SU-DHL-6 (cell line): ENCODE measurements at regions not wholly inside any gene's neighbourhood (a gene's known extent, or its start where the extent isn't known, plus 50 kb on each side); places are given as distances from the start of the nearest gene placed in this dataset.

Source experiments
- H2AFZ ChIP-seq: fragments of 200-600 bp; sonication (generic); 2 replicates; pipeline ENCODE4 v1.6.1; 2014; ENCODE audit warnings: low read depth, mild to moderate bottlenecking, moderate library complexity, mixed read lengths, antibody characterized with exemption, low read length; ENCODE audit not compliant: severe bottlenecking
- H3F3A ChIP-seq: fragments of 200-600 bp; shearing (Covaris generic); 2 replicates; pipeline ENCODE4 v1.6.0; 2016; ENCODE audit warnings: antibody characterized with exemption, mild to moderate bottlenecking; ENCODE audit not compliant: insufficient read depth
- H3K27ac ChIP-seq: fragments of 200-600 bp; sonication (generic); 2 replicates; pipeline ENCODE4 v1.5.1; 2016; ENCODE audit warnings: low read depth, mild to moderate bottlenecking, low read length, moderate library complexity, mixed read lengths
- H3K27me3 ChIP-seq: fragments of 200-600 bp; sonication (generic), shearing (Covaris generic); 2 replicates; pipeline ENCODE4 v1.6.0; 2014; ENCODE audit warnings: mild to moderate bottlenecking, low read length
- H3K36me3 ChIP-seq: fragments of 200-600 bp; sonication (generic); 2 replicates; pipeline ENCODE4 v1.6.1; 2014; ENCODE audit warnings: mild to moderate bottlenecking, low read length, mixed read lengths
- H3K4me2 ChIP-seq: fragments of 300-600, 200-600 bp; shearing (Covaris generic), sonication (generic); 2 replicates; pipeline ENCODE4 v1.6.0; 2014; ENCODE audit warnings: low read length, low read depth, mild to moderate bottlenecking; ENCODE audit not compliant: poor library complexity, severe bottlenecking
- H3K4me3 ChIP-seq: fragments of 200-600 bp; sonication (generic); 2 replicates; pipeline ENCODE4 v1.5.1; 2014; ENCODE audit warnings: antibody characterized with exemption, low read length, mild to moderate bottlenecking, mixed read lengths; ENCODE audit not compliant: insufficient read depth, poor library complexity, severe bottlenecking
- H3K79me2 ChIP-seq: fragments of 200-600 bp; sonication (generic); 2 replicates; pipeline ENCODE4 v1.6.1; 2014; ENCODE audit warnings: mild to moderate bottlenecking, low read length, moderate library complexity; ENCODE audit not compliant: insufficient read depth
- H3K9ac ChIP-seq: fragments of 200-600 bp; sonication (generic); 2 replicates; pipeline ENCODE4 v1.7.0; 2014; ENCODE audit warnings: mild to moderate bottlenecking, low read length
- H3K9me2 ChIP-seq: fragments of 200-600 bp; sonication (generic); replicated peaks from 2 replicates; pipeline ENCODE4 v1.6.1; 2014; ENCODE audit warnings: low read length; ENCODE audit not compliant: insufficient read depth
- H3K9me3 ChIP-seq: fragments of 200-600 bp; sonication (generic); 2 replicates; pipeline ENCODE4 v1.6.1; 2014; ENCODE audit warnings: low read length, mixed read lengths; ENCODE audit not compliant: insufficient read depth
- H4K20me1 ChIP-seq: fragments of 200-600 bp; sonication (generic); 2 replicates; pipeline ENCODE4 v1.6.1; 2014; ENCODE audit warnings: low read depth, mild to moderate bottlenecking, antibody characterized with exemption, low read length, moderate library complexity, mixed read lengths
- EZH2phosphoT487 ChIP-seq: fragments of 200-600 bp; sonication (generic), shearing (Covaris generic); conservative IDR thresholded peaks from 2 replicates; pipeline ENCODE4 v1.6.1; 2018; ENCODE audit warnings: mild to moderate bottlenecking, antibody characterized with exemption, low read length, moderate library complexity, mixed read lengths
- TF ChIP-seq, protein P1 (sequence below): fragments of 200-600 bp; sonication (generic); IDR thresholded peaks from one replicate; pipeline ENCODE4 v1.5.1; 2017; ENCODE audit warnings: antibody characterized with exemption, mild to moderate bottlenecking, low read length, moderate library complexity; ENCODE audit not compliant: insufficient read depth, poor library complexity, severe bottlenecking

DNA sequence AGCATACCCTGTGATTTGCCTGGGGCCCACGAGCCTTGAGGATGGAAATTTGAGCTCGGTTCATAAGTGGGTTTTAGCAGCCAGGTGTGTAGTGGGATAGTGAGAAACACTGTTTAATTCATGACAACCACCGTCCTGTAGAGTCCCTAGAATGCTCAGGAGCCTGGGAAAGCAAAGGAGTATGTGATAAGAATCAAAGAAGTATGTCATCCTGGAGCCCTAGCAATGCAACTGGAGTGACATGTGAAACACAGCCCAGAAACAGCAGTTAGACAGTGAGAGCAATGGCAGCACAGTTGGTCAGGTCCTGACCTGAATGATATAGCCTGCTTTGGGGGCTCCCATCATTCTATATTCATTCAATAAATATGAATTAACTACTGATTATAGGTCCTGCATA, 161.2 kb upstream of the ECI2 start:
- Histone ChIP-seq H3K9me3 (no peaks in the 10 kb centered on the region), H3K27me3 (no peaks in the 10 kb centered on the region), H2AFZ (no peak overlapping the region), H3K36me3 (no peaks in the 10 kb centered on the region), H3K9me2 (no peaks in the 10 kb centered on the region), H3K4me3 (no peak overlapping the region), H3F3A (no peaks in the 10 kb centered on the region), H3K9ac (no peak overlapping the region), H4K20me1 (no peaks in the 10 kb centered on the region), H3K27ac (no peak overlapping the region), H3K79me2 (no peaks in the 10 kb centered on the region), H3K4me2 (no peak overlapping the region)
- no peak for TF ChIP-seq EZH2phosphoT487
- TF ChIP-seq, protein P1, sequence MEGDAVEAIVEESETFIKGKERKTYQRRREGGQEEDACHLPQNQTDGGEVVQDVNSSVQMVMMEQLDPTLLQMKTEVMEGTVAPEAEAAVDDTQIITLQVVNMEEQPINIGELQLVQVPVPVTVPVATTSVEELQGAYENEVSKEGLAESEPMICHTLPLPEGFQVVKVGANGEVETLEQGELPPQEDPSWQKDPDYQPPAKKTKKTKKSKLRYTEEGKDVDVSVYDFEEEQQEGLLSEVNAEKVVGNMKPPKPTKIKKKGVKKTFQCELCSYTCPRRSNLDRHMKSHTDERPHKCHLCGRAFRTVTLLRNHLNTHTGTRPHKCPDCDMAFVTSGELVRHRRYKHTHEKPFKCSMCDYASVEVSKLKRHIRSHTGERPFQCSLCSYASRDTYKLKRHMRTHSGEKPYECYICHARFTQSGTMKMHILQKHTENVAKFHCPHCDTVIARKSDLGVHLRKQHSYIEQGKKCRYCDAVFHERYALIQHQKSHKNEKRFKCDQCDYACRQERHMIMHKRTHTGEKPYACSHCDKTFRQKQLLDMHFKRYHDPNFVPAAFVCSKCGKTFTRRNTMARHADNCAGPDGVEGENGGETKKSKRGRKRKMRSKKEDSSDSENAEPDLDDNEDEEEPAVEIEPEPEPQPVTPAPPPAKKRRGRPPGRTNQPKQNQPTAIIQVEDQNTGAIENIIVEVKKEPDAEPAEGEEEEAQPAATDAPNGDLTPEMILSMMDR, result no peak

DNA sequence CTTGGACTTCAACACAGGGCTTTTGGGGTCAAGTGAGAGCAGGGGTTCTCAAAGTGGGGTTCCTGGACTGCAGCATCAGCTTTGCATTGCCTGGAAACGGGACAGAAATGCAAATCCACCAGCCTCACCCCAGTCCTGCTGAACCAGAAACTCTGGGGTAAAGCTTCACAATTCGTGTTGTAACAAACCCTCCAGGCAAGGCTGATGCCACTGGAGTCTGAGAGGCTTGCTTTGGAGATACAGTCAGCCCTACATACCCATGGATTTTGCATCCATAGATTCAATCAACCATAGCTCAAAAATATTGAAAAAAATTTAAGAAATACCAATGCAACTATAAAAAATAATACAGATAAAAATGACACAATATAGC, 160.4 kb upstream of the ECI2 start:
- Histone ChIP-seq H4K20me1 (no peaks in the 10 kb centered on the region), H3K36me3 (no peaks in the 10 kb centered on the region)

DNA sequence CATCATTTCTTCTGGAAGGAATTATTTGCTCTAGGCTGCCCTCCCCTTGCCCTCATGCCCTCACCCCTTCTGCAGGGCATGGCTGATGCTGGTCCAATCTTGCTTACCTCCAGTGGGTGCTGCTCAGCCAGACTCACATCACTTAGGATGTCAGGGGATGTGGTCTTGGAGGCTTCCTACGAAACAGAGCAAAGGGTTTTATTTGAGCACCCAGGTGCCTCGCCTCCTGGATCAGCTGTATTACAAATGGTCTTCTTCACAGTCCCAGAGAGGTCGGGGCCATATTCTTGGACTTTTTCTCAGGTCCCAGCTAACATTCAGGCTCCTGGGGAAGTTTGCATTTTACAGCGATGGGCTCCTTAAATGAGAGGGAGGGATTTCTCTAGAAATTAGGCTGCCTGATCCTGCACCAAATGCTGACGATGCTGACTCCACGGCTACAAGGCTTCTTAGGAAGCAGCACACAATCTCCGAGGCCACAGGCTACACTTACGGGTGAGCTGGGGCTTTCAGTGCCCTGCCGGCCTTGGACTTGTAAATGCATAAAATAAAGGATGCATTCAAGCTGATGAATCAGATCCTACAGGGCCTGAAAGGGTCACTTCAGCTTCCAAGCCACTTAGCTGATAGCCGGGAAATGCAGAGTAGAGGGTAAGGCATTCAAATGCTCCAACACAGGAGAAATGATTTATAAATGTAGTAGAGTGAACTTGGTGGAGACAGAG, 159.8 kb upstream of the ECI2 start:
- Histone ChIP-seq H3K9me2 (no peaks in the 10 kb centered on the region), H3F3A (no peaks in the 10 kb centered on the region), H3K9me3 (no peaks in the 10 kb centered on the region), H2AFZ (no peak overlapping the region), H4K20me1 (no peaks in the 10 kb centered on the region), H3K79me2 (no peaks in the 10 kb centered on the region), H3K4me2 (no peak overlapping the region), H3K9ac (no peak overlapping the region), H3K27ac (no peak overlapping the region), H3K36me3 (no peaks in the 10 kb centered on the region), H3K27me3 (no peaks in the 10 kb centered on the region), H3K4me3 (no peak overlapping the region)
- TF ChIP-seq EZH2phosphoT487, result no peak
- TF ChIP-seq, protein P1, result no peak

More for the DNA sequence above, 160.4 kb upstream of the ECI2 start:
- Histone ChIP-seq H3F3A (no peaks in the 10 kb centered on the region), H3K27me3 (no peaks in the 10 kb centered on the region), H3K9me2 (no peaks in the 10 kb centered on the region), H3K9ac (no peak overlapping the region), H3K4me3 (no peak overlapping the region), H3K79me2 (no peaks in the 10 kb centered on the region), H3K27ac (no peak overlapping the region), H3K4me2 (no peak overlapping the region), H2AFZ (no peak overlapping the region), H3K9me3 (no peaks in the 10 kb centered on the region)
- no peak for TF ChIP-seq EZH2phosphoT487
- TF ChIP-seq, protein P1, result no peak
